ENCODE measurements at regions not wholly inside any gene's neighbourhood (a gene's known extent, or its start where the extent isn't known, plus 50 kb on each side); places are given as distances from the start of the nearest gene placed in this dataset.

GRCh38 chr3:21229426-21230135 is 521.4 kb downstream of the ZNF385D start:
- TF ChIP-seq CTCF (conservative IDR thresholded peaks at IDR 0.05; ENCODE audit: low read length) = no peak
- TF ChIP-seq EZH2phosphoT487 (IDR thresholded peaks at IDR 0.05; ENCODE audit: borderline replicate concordance) = no peak

All from Loucy (cell line).